IPS DF 6.9 (cell line): ENCODE measurements at regions not wholly inside any gene's neighbourhood (a gene's known extent, or its start where the extent isn't known, plus 50 kb on each side); places are given as distances from the start of the nearest gene placed in this dataset.

Experiments
- DNase-seq: peaks from one replicate; pipeline ENCODE4 v3.0.0-alpha.2; 2013; ENCODE audit warnings: low read depth, low spot score
- H3K27ac ChIP-seq: one replicate; pipeline ENCODE4 v1.5.1; 2013; ENCODE audit warnings: low read length, control low read depth
- H3K27me3 ChIP-seq: 2 replicates; pipeline ENCODE4 v1.6.1; 2013; ENCODE audit warnings: mild to moderate bottlenecking, low read length; ENCODE audit not compliant: control insufficient read depth, insufficient read depth
- H3K36me3 ChIP-seq: 2 replicates; pipeline ENCODE4 v1.6.1; 2013; ENCODE audit warnings: low read length; ENCODE audit not compliant: control insufficient read depth, insufficient read depth
- H3K4me1 ChIP-seq: 2 replicates; pipeline ENCODE4 v1.6.1; 2013; ENCODE audit warnings: low read length; ENCODE audit not compliant: control insufficient read depth, insufficient read depth
- H3K4me3 ChIP-seq: 2 replicates; pipeline ENCODE4 v1.5.1; 2013; ENCODE audit warnings: mild to moderate bottlenecking, low read length
- H3K9me3 ChIP-seq: 2 replicates; pipeline ENCODE4 v1.6.1; 2013; ENCODE audit warnings: low read length, inconsistent platforms; ENCODE audit not compliant: control insufficient read depth, insufficient read depth
- WGBS: extraction: QIAGEN DNeasy Blood & Tissue Kit; methylation state at CpG from one replicate; pipeline ENCODE4 v1.1.7; 2013; ENCODE audit warnings: mixed read lengths, missing lambda C conversion rate; ENCODE audit not compliant: insufficient read length, insufficient coverage; 5-methylcytosine and 5-hydroxymethylcytosine counted together

- H3K27me3 ChIP-seq, result peaks cover 28% of the 10 kb centered on the region
- peaks cover 1% of the 10 kb centered on the region for H3K4me1 ChIP-seq
- no peak for DNase-seq
- whole genome bisulfite sequencing, result no CpG with 5 or more reads among the region's 7 CpGs
- no peaks in the 10 kb centered on the region for H3K36me3 ChIP-seq
- no peaks in the 10 kb centered on the region for H3K9me3 ChIP-seq
- H3K4me3 ChIP-seq, result no peak overlapping the region
- no peak overlapping the region for H3K27ac ChIP-seq
Measured at GRCh38 chr3:23741036-23741706, 64.6 kb upstream of the UBE2E1 start.

DNA sequence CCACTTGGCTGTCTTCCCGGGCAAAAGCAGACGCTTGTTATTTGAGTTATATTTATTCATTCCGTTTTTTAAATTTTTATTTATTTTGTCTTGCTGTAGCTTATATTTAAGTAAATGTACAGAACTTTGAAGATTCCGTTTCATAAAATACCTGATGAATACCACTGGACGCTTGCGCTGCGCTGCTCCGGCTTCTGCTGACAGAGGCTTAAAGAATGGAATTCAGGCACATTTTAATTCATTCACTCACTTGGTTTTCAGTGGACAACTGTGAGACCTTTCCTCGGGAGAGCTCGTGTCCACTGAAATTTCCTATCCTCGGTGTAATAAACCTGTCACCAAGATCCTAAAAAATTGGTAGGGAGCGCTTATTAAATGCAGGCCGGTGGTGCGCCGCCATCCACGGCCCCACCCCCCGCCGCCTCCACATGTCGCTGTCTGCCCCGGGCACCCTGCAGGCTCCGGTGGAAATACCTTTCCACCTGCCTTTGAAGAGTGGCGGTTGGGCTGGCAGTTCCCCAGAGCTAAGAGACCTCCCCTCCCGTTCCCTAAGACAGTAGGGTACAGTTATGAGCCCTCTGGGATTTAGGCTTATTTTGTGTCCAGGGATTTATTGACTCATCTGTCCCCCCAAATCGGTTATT lies 62.5 kb upstream of the UBE2E1 start:
- no peak for DNase-seq
- Histone ChIP-seq H3K27me3 (peaks cover 28% of the 10 kb centered on the region), H3K4me3 (no peak overlapping the region), H3K36me3 (no peaks in the 10 kb centered on the region), H3K4me1 (peaks cover 1% of the 10 kb centered on the region), H3K9me3 (no peaks in the 10 kb centered on the region), H3K27ac (no peak overlapping the region)
- WGBS, result no CpG with 5 or more reads among the region's 24 CpGs

DNA sequence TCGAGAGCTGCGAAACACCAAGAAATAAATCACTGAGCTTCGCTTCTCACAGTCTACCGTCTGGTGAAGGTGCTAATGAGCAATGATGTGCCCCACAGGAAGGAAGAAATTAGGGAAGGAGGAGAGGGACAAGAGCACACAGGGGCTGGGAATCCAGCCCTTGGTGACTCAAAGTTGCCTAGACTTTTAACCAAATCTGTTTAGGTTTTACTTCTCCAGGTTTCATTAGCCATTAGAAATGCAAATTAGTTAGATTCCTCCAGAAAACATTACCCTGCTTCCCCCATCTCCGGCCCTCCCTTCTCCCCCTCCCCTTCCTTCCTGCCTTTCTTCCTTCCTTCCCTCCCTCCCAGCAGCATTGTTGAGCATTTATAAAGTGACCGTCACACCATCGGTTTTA lies 59.3 kb upstream of the UBE2E1 start:
- Histone ChIP-seq H3K36me3 (no peaks in the 10 kb centered on the region), H3K9me3 (no peaks in the 10 kb centered on the region), H3K4me1 (peaks cover 1% of the 10 kb centered on the region), H3K27me3 (peaks cover 26% of the 10 kb centered on the region), H3K4me3 (no peak overlapping the region), H3K27ac (no peak overlapping the region)
- DNase-seq, result no peak
- WGBS, result no CpG with 5 or more reads among the region's 7 CpGs

DNA sequence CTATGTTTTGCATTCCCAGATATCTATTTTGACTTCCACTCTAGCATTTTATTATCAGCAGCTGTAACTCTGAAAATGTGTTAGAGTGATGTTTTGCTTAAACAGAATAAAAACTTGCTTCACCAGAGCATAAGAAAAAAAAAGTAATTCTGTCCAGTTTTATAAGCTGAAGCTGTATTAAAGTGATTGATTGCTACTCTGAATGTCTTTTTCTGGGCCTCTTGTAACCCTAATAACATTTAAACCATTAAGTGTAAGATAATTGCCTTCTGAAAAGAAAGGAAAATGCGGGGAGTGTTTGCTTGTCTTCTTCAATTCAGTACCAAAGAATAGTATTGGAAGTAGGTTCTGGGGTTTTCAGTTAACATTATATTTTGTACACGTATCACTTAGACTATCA lies 57.9 kb upstream of the UBE2E1 start:
- H3K36me3 ChIP-seq, result no peaks in the 10 kb centered on the region
- no CpG with 5 or more reads among the region's 2 CpGs for WGBS
- H3K27ac ChIP-seq, result no peak overlapping the region
- H3K27me3 ChIP-seq, result peaks cover 19% of the 10 kb centered on the region
- peaks cover 3% of the 10 kb centered on the region for H3K4me1 ChIP-seq
- DNase-seq, result no peak
- H3K4me3 ChIP-seq, result no peak overlapping the region
- no peaks in the 10 kb centered on the region for H3K9me3 ChIP-seq

GRCh38 chr3:23748398-23749110 lies 57.2 kb upstream of the UBE2E1 start:
- Histone ChIP-seq H3K27me3 (peaks cover 16% of the 10 kb centered on the region), H3K4me1 (peaks cover 3% of the 10 kb centered on the region), H3K36me3 (no peaks in the 10 kb centered on the region), H3K4me3 (no peak overlapping the region), H3K9me3 (no peaks in the 10 kb centered on the region), H3K27ac (no peak overlapping the region)
- WGBS, result 100% methylated on average over 1 of the region's 4 CpGs
- no peak for DNase-seq

- no peak overlapping the region for H3K4me3 ChIP-seq
- DNase-seq, result no peak
- no CpG with 5 or more reads among the region's 4 CpGs for WGBS
- no peaks in the 10 kb centered on the region for H3K9me3 ChIP-seq
- H3K27me3 ChIP-seq, result peaks cover 5% of the 10 kb centered on the region
- peaks cover 3% of the 10 kb centered on the region; the same call in 1 of the 2 replicates for H3K4me1 ChIP-seq
- no peaks in the 10 kb centered on the region for H3K36me3 ChIP-seq
- no peak overlapping the region for H3K27ac ChIP-seq
Measured at GRCh38 chr3:23749609-23750008, 56.1 kb upstream of the UBE2E1 start.

- Histone ChIP-seq H3K4me3 (no peak overlapping the region), H3K36me3 (no peaks in the 10 kb centered on the region), H3K27me3 (peaks cover 1% of the 10 kb centered on the region), H3K9me3 (no peaks in the 10 kb centered on the region), H3K27ac (no peak overlapping the region), H3K4me1 (peaks cover 3% of the 10 kb centered on the region; the same call in 1 of the 2 replicates)
- DNase-seq, result no peak
- no CpG with 5 or more reads among the region's 11 CpGs for WGBS
Measured at GRCh38 chr3:23750573-23751210, 55.1 kb upstream of the UBE2E1 start.

DNA sequence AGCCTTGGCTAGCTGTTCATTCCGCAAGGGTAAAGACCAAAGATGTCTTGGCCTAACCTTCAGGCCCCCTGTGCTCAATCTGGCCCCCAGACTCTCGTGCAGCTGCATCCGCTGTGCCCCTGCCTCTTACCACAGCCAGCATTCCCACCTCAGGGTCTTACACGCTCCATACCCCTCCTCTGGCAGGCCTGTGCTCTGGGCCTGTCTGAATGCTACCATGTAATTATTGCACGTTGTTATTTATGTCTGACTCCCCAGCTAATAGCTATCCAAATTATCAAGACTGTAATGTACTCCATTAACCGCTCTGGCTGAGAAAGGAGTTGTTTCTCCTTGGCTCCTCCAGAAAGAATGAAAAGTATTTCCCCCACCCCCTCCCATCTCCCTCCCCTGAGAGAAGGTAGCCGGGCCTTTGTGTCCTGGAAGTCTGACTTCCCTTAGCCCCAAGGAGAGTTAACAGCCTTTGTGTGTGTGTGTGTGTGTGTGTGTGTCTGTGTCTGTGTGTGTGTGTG lies 54.5 kb upstream of the UBE2E1 start:
- H3K4me3 ChIP-seq, result no peak overlapping the region
- no CpG with 5 or more reads among the region's 7 CpGs for WGBS
- no peaks in the 10 kb centered on the region for H3K9me3 ChIP-seq
- H3K36me3 ChIP-seq, result no peaks in the 10 kb centered on the region
- H3K4me1 ChIP-seq, result peaks cover 2% of the 10 kb centered on the region; the same call in 1 of the 2 replicates
- no peak for DNase-seq
- H3K27me3 ChIP-seq, result no peaks in the 10 kb centered on the region
- H3K27ac ChIP-seq, result no peak overlapping the region

DNA sequence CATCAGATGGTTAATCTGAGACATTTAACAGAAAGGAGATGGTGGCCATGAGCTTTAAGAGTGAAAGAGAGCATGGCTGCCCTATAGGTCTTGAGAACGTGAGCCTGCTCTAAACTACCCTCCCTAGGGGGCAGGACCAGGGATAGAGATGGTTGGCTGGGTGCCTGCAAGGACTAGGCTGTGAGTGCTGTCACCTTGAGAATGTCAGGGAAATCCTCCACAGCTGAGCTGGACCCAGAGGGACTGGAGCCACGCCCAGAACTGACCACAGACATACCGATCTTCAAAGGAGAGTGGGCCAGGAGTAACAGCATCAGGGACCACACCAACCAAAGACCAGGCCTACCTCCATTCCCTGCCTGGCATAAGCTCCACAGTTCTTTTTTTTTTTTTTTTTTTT lies 53.6 kb upstream of the UBE2E1 start:
- Histone ChIP-seq H3K9me3 (no peaks in the 10 kb centered on the region), H3K4me3 (no peak overlapping the region), H3K36me3 (no peaks in the 10 kb centered on the region), H3K27ac (no peak overlapping the region), H3K4me1 (peaks cover 2% of the 10 kb centered on the region; the same call in 1 of the 2 replicates), H3K27me3 (no peaks in the 10 kb centered on the region)
- no peak for DNase-seq
- WGBS, result no CpG with 5 or more reads among the region's 3 CpGs

GRCh38 chr3:23754215-23754614 lies 51.5 kb upstream of the UBE2E1 start:
- no peak overlapping the region for H3K4me3 ChIP-seq
- no peak overlapping the region for H3K27ac ChIP-seq
- WGBS, result no CpG with 5 or more reads among the region's 4 CpGs
- H3K27me3 ChIP-seq, result no peaks in the 10 kb centered on the region
- peaks cover 2% of the 10 kb centered on the region; the same call in 1 of the 2 replicates for H3K4me1 ChIP-seq
- DNase-seq, result no peak
- no peaks in the 10 kb centered on the region for H3K9me3 ChIP-seq
- no peaks in the 10 kb centered on the region for H3K36me3 ChIP-seq
